Head of caudate nucleus (tissue), 42 donors: ENCODE measurements at regions not wholly inside any gene's neighbourhood (a gene's known extent, or its start where the extent isn't known, plus 50 kb on each side); places are given as distances from the start of the nearest gene placed in this dataset.
"Not testable (repeated sequence)": the region's sequence is repeated elsewhere in the genome, so short reads cannot be mapped to it uniquely, and the experiment has no call there.

ENCODE experiments used
- DNase-seq, 42 donors: peaks; one replicate each; pipeline versions ENCODE4 v3.0.0 to v3.0.0-alpha.2; 2020 to 2021; ENCODE audit warnings: mixed read lengths in 7 of 42
- intact Hi-C: fragments of 100-400 bp; cut with DNase I; formaldehyde crosslinking; loops from one replicate; pipeline ENCODE4 v1.15.0; 2022

DNA sequence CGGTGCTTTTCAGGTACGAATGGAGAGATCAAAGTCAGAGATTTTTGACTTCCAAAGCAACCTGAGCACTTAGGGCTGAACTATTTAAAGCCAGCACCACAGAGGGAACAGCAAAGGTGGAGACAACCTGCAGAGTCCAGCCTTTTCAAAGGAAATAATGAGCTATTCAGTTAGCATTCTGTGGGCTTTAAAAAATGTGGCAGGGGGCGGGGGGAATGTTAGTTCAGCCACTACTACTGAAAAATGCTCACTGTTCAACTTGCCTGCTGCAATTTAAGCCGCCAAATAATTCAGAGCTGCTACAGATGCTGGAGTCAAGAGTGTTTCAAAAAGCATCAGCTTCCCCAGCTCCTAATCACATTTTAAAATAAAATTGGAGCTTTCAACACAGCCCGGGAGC lies 473.3 kb upstream of the PLXNA2 start:
- intact Hi-C loops: no loop called here
- DNase-seq: no peak

DNA sequence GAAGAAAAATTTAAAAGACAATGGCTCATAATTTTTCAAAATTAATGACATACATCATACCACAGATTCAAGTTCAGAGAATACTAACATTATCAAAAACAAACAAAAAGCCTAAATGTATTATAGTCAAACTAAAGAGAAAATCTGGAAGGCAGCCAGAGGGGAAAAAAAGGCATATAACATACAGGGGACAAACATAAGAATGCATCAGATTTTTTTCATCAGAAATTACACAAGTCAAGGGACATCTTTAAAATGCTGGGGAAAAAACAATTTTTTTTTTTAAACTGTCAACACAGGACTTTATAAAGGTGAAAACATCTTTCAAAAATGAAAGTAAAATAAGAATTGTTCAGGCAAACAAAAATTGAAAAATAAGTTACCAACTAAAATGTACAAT lies 478.4 kb upstream of the PLXNA2 start:
- no peak for DNase-seq
- intact Hi-C loops: no loop called here

DNA sequence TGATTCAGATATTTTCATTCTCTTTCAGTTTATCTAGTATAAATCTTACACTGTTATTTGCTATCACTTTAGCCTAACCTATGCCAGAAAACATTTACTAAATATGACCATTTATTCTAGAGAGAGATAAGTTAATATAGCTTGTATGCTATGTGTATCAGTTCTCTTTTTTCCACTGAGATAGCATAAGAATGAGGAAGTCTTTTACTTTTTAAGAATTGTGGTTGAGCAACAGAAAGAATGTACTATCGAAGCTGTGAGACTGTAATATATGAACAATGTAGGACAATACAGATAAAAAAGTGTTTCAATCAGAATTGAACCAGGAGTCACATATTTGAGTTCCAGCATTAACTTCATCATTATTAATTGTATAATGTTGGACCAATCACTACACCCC lies 479.9 kb upstream of the PLXNA2 start:
- no peak for DNase-seq
- intact Hi-C loops: no loop called here

DNA sequence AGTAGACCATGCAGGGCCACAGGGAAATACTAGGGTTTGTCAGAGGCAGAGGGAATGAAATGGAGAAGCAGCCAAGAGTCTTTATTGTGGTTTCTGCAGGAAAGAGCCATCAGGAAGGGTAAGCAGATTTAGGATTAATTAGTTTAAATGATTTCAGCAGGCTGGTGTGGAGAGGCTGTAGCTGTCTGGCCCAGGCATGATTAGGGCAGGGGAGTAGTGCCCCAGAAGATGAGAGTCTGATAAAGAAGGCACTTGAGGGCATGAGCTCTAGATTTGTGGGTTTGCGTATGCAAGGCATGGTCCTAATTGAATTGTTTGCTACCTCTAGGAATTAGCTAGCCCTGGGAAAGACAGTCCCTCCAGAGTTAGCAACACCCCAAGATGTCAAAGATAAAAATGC lies 484.6 kb upstream of the PLXNA2 start:
- DNase-seq: no peak
- intact Hi-C loops: no loop called here

DNA sequence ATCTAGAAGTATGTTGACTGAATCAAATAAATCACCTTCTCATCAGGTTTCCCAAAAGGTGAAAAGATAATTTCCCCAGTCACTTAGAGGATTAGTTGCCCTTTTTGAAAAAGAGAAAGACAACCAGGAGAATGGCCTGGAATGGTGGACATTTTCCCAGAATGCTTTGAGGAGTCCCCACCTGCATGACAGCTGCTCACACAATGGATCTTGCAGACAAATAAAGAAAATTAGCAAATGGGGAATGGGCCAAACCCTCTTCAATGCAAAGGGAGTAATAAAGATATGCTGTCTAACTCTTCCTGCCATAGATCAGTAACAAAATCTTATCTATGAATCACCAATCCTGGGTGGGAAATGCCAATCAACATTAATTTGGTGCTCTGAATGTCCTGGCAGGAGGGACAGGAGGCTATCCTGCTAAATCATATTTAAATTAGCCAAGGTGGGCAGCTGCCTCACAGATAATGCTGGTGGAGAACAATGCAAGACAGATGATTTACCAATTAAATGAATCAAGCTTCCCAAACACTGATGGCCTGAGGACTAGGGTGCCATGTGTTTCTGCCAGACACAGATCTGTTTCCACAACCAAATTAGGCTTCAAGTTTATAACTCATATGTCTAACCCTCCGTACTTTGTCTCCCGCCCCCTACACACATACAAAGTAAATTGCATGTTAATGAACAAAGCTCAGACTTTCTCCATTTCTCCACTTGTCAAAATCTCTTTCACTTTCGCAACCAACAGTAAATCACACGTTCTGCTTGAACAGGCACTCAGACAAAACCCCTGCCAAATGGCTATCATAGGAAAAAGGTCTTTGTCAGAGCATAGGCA lies 488.0 kb upstream of the PLXNA2 start:
- no peak for DNase-seq
- intact Hi-C loops: no loop called here

DNA sequence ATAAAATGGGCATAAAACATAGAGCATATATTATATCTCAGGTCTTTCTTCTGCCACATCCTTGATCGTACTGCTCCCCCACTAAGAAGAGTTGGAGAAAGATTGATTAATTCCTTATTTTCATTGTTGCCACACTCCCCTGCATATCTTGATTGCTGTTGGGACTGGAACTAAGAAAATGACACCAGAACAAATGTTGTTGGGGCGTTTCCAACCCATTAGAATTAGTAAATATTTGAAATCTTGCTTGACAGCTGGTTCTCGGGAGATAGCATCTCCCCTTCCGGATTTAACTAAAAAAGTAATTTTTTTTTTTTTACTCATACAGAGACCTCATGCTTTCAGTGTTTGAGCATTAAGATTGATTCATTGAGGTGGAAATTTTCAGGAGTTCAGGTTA lies 493.0 kb upstream of the PLXNA2 start:
- intact Hi-C loops: no loop called here
- DNase-seq: no peak

DNA sequence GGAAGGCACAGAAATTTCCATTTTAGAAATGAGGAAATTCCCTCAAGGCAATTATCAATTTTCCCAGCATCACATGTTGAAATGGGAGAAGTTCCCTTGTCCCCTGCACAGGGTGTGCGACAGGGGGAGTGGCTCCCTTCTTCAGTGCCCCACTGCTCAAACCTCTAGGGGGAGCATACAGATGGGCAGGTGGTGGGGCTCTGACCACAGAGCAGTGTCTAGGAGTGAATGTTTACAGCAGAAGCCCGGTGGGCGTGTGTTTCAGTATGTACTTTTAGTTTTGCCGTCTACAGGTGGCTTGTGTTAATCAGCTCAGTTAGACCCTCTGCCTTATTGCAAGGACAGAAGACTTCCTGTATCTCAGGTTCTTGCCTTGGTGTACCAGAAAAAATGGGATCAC lies 493.7 kb upstream of the PLXNA2 start:
- intact Hi-C loops: no loop called here
- no peak for DNase-seq

DNA sequence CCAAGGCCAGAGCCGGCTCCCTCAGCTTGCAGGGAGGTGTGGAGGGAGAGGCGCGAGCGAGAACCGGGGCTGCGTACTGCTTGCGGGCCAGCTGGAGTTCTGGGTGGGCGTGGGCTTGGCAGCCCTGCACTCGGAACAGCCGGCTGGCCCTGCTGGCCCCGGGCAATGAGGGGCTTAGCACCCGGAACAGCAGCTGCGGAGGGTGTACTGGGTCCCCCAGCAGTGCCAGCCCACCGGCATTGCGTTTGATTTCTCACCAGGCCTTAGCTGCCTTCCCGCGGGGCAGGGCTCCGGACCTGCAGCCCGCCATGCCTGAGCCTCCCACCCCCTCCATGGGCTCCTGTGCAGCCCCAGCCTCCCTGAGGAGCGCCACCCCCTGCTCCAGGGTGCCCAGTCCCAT lies 495.5 kb upstream of the PLXNA2 start:
- DNase-seq, intact Hi-C loops: not testable (repeated sequence)

DNA sequence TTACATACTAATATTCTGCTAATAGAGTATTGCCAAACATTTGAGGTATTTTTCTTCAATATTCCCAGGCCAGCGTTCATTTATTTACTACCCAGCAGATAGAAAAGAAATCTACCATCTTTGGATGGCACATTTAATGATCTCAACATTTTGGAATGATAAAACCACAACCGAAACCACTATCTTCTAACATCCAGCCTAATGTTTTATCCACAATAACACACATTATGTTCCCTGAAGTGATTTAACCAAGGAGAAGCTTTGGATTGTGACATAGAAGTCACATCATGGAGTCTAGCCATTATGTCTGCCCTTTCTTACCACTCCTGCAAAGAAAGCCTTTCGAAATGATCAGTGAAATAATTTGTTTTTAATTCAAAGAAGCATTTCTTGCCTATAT lies 497.1 kb upstream of the PLXNA2 start:
- DNase-seq: no peak
- intact Hi-C loops: no loop called here

DNA sequence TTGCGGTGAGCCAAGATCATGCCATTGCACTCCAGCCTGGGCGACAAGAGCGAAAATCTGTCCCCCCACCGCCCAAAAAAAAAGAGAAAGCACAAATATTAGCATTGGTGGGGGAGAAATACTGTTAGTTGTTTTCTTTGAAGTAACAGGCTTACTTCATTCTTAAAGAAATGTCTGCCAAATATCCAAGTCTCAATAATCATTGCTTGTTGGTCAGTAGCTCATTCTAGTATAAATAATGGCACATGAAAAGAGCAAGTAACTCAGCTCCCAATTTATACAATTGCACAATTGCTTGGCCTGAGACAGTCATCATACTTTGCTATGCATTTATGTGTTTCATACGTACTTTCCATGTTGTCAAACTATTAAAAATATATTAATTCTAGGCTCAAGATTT lies 499.2 kb upstream of the PLXNA2 start:
- intact Hi-C loops: no loop called here
- DNase-seq: no peak

DNA sequence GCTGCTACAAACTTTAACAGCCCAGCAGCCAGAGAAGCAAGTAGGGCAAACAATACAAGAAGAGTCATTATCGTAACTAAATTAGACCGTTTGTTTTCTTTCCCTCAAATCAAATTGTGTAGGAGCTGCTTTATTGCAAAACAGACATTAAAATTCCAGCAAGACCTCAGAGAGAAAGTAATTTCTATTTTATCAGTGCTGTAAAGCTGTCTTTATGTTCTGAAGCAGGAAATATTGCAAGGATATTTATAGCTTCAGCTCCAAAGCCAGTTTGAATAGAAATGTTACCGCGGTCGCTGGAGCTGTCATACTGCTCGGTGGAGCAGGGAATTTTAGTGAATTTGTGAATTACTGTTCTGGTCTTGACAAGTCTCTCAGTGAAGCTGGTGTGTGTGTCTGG lies 503.8 kb upstream of the PLXNA2 start:
- intact Hi-C loops: no loop called here
- peak in 15 of 42 donors; percentile 2 to 47 (median 16) for DNase-seq

DNA sequence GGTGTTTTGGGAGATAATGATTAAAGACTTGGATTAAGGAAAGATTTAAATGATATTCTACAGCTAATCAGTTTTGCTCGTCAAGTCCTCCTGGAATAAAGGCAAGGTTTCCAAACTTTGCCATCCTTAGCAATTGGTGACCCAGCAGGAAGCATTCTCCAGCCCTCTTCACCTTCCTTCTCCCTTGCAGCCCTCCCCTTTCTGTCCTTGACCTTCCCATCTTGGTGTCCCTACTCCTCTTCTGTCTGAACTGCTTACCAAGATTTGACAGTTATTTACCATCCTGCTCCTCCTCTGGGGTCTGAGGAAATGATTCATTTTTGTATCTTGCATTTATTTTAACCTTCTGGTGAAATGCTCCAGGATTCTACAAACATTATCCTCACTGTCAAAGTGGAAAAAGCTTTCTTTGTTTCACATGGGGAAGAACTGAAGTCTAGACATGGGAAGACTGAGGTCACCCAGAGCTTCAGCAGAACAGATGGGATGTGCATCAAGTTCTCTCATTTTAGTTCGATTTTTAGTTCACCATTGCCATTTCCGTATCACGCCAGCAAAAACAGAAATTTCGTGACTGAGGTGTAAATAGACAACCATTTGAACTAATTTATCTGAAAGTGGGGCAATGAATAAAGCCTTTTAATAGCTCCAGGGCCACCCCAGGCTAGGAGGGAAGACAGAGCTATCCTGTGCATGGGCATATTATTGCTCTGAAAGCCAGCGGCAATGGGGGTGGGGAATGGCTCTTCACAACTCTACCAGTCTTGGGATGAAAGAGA lies 504.4 kb upstream of the PLXNA2 start:
- DNase-seq: no peak

DNA sequence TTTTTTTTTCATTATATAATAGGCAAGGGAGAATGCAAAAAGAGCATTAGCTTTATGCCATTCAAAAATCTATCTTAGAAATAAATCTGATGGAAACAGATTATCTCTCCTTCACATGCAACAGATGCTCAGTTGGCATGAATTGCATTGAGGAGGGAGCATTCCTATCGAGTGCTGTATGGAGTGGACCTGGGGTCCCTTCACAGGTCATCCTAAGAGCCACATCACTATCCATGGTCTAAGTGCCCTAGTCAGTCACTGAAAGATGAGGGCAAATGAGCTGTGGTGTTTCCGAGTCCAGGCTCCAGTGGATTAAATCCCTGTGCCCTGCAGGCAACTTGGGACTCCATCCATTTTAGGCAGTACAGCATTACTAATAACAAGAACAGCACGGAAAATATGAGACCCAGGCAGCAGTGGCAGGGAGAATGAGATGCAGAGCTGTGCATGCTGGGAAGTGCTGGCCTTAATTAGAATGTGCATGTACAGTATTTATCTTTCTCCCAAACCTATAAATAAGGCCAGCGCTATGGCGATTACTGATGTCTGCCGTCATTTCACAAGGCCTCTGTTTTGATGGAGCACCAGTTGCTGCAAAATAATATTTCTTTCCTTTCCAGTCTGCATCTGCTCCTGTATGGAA lies 512.3 kb upstream of the PLXNA2 start:
- no peak for DNase-seq
- intact Hi-C loops: no loop called here

More for the DNA sequence above, 504.4 kb upstream of the PLXNA2 start:
- intact Hi-C loops: no loop called here

DNA sequence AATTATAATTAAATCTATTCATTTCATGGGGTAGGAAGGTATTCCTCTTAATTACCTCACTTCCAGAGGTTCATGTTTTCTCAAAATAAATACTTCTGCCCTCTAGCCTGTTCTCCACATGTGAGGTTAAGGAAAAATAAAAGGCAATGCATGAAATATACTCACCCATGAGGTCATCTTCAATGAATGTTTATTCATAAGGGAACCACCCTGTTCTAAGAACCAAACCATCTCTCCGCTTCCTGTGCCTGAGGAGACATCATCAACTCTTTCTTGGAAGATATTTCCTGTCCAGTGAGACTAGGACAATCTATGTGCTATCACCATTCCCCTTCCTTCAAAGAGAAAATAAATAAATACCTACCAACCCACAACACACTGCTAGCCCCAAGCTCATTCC lies 513.7 kb upstream of the PLXNA2 start:
- intact Hi-C loops: no loop called here
- no peak for DNase-seq

DNA sequence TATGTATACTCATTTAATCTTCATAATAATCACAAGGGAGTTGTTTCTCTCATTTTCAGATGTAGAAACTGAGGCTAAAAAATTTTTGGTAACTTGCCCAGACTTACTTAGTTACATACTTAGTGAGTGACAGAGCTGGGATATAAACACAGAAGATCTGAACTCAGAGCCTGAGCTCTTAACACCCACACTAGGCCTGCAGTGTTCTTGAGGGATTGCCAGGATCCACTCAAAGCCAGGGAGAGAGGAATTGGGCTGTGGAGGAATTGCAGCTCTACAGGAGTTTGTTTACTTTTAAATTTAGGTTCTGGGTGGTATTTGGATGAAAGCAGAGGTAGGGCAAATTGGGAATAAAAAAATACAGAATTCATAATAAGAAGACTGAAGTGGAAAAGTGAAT lies 515.1 kb upstream of the PLXNA2 start:
- no peak for DNase-seq
- intact Hi-C loops: no loop called here

DNA sequence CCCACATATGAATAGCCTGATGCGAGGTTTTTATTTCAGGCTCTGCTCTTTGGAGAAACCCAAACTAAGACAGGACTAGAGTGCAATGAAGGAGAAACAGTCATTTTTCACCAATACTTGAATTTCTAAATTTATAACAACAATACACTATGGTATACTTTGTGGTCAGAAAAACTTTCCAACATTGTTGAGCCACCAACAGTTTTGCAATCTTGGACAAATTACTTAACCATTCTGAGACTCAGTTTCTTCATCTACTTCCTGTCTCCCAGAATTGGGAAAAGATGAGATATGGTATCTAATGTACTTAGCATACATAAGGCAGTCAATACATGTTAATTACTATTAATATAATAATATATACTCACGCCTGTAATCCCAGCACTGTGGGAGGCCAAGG lies 519.8 kb upstream of the PLXNA2 start:
- DNase-seq: no peak
- intact Hi-C loops: no loop called here

DNA sequence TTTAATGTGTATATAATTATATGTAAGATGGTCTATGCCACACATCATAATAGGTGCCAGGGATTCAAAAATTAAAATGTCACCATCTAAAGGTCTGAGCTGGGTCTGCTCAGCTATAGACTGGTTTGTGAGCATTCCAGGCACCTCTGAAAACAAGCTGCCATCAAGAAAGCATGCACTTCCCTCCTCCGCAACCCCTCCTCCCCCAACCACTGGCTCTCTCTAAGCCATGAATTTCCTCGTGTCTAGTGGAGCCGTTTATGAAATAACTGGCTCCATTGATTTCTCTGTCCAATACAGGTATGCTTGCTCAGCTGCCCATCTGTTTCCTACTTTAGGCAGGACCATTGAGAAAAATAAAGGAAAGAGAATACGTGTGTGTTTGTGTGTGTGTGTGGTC lies 522.6 kb upstream of the PLXNA2 start:
- intact Hi-C loops: no loop called here
- DNase-seq: no peak

DNA sequence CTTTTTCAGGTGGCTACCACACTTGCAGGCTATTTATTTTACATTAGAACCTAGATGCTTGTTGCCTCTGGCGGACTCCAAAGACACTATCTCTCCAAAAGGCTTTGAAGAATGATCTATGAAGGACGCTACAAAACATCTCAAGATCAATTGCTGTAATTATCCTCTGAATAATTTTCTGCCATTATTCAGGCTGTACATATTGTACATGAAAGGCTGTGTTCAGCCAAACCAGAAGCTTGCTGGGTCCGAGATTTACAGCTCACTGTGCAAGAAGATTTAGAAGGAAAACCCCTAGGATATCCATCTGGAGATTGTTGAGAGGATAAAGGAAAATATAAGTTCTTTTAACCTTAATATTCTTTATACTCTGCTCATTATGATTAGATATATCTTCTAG lies 523.6 kb upstream of the PLXNA2 start:
- DNase-seq: no peak
- intact Hi-C loops: no loop called here

DNA sequence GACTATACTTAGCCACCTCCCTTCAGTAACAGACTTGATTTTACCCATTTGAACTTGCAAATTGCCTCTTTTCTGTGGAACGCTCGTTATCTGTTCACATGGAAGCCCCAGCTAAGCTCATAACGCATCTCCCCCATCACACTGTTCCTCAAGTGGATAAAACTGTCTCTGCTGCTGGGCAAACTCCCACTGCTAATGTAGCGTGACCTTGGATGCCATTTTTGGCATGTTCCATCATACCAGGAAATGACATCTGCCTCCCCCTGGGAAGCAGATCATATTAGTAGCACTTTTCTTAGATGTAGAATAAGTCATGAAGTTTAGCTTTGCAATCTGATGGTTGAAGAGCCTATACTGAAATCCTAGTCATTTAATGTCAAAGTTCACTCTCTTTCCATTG lies 528.7 kb upstream of the PLXNA2 start:
- no peak for DNase-seq
- intact Hi-C loops: no loop called here

DNA sequence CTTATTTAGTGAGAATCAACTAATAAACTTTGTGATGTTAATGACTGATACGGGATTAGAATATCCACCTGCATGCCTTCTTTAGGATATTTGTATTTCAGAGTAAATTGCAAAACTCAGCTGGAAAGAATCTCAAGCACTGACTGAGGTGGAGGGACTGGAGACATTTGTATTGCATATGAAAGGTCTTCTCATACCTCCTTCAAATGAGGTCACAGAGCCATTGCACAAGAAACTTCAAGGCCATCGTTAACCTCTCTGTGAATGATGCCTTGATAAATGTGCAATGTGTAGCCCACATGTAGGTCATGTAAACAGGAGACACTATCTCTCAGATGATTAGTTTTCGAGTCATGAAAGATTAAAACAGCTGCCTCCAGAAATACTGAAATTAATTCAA lies 531.7 kb upstream of the PLXNA2 start:
- intact Hi-C loops: no loop called here
- DNase-seq: no peak
